ENCODE measurements at regions not wholly inside any gene's neighbourhood (a gene's known extent, or its start where the extent isn't known, plus 50 kb on each side); places are given as distances from the start of the nearest gene placed in this dataset.

GRCh38 chr1:163823017-163823416, 501.3 kb downstream of the NUF2 start:
- DNase-seq, result no peak

- no peak for DNase-seq
These were observed 502.3 kb downstream of the NUF2 start for GRCh38 chr1:163824006-163824405.

GRCh38 chr1:163824490-163824889, 502.7 kb downstream of the NUF2 start:
- DNase-seq, result no peak

- DNase-seq, result no peak
These were observed 504.7 kb downstream of the NUF2 start for GRCh38 chr1:163826500-163826899.

GRCh38 chr1:163834778-163835177, 513.0 kb downstream of the NUF2 start:
- no peak for DNase-seq

- no peak for DNase-seq
These were observed 514.7 kb downstream of the NUF2 start for GRCh38 chr1:163836481-163836880.

GRCh38 chr1:163837206-163837605, 515.5 kb downstream of the NUF2 start:
- DNase-seq, result no peak

- no peak for DNase-seq
These were observed 520.8 kb downstream of the NUF2 start for GRCh38 chr1:163842571-163842970.

GRCh38 chr1:163844459-163844858, 522.7 kb downstream of the NUF2 start:
- no peak for DNase-seq

- DNase-seq, result no peak
These were observed 523.5 kb downstream of the NUF2 start for GRCh38 chr1:163845279-163845678.

GRCh38 chr1:163863731-163864130, 542.0 kb downstream of the NUF2 start:
- no peak for DNase-seq

GRCh38 chr1:163864207-163864606, 542.5 kb downstream of the NUF2 start:
- no peak for DNase-seq

GRCh38 chr1:163866564-163866963, 544.8 kb downstream of the NUF2 start:
- DNase-seq, result no peak

GRCh38 chr1:163870666-163871065, 548.9 kb downstream of the NUF2 start:
- DNase-seq, result no peak

GRCh38 chr1:163872067-163872466, 550.3 kb downstream of the NUF2 start:
- no peak for DNase-seq

GRCh38 chr1:163874070-163874469, 552.3 kb downstream of the NUF2 start:
- DNase-seq, result no peak

- peak; percentile 32 for DNase-seq
These were observed 553.6 kb downstream of the NUF2 start for GRCh38 chr1:163875200-163875926.

GRCh38 chr1:163875927-163876320, 554.2 kb downstream of the NUF2 start:
- DNase-seq, result no peak

- no peak for DNase-seq
These were observed 554.8 kb downstream of the NUF2 start for GRCh38 chr1:163876546-163876945.

- no peak for DNase-seq
These were observed 555.3 kb downstream of the NUF2 start for GRCh38 chr1:163877016-163877415.

GRCh38 chr1:163885510-163885909, 563.8 kb downstream of the NUF2 start:
- no peak for DNase-seq

- DNase-seq, result no peak
These were observed 574.2 kb downstream of the NUF2 start for GRCh38 chr1:163896001-163896400.

GRCh38 chr1:163897412-163898155, 575.8 kb downstream of the NUF2 start:
- DNase-seq, result peak; percentile 38

- no peak for DNase-seq
These were observed 584.5 kb downstream of the NUF2 start for GRCh38 chr1:163906283-163906682.

Data from left hindlimb (tissue), 1 donor.